Right cardiac atrium (tissue), 5 donors: ENCODE measurements at regions not wholly inside any gene's neighbourhood (a gene's known extent, or its start where the extent isn't known, plus 50 kb on each side); places are given as distances from the start of the nearest gene placed in this dataset.

ENCODE experiments used
- ATAC-seq, 2 donors: fragments of 200-7000 bp; cut with Tn5 transposase; one replicate each; pipeline versions ENCODE4 v1.8.0 to v1.9.1; 2020; ENCODE audit warnings: moderate library complexity in 2 of 2, mild to moderate bottlenecking in 1 of 2
- DNase-seq, 3 donors: peaks; one replicate each; pipeline ENCODE4 v3.0.0-alpha.2; 2020
- H3K27ac ChIP-seq: one replicate; pipeline ENCODE4 v1.5.1; 2013; ENCODE audit warnings: mild to moderate bottlenecking, low read length, control low read depth, moderate library complexity
- H3K27me3 ChIP-seq: one replicate; pipeline ENCODE4 v1.6.1; 2013; ENCODE audit not compliant: control insufficient read depth, insufficient read depth
- H3K4me1 ChIP-seq: one replicate; pipeline ENCODE4 v1.6.1; 2013; ENCODE audit warnings: low read length; ENCODE audit not compliant: control insufficient read depth, insufficient read depth
- H3K4me3 ChIP-seq: one replicate; pipeline ENCODE4 v1.5.1; 2013; ENCODE audit warnings: low read length, control low read depth
- H3K9me3 ChIP-seq: one replicate; pipeline ENCODE4 v1.6.1; 2013; ENCODE audit warnings: low read length; ENCODE audit not compliant: control insufficient read depth
- WGBS: extraction: QIAGEN DNeasy Blood & Tissue Kit; methylation state at CpG from one replicate; pipeline ENCODE4 v1.1.7; 2013; 5-methylcytosine and 5-hydroxymethylcytosine counted together
- intact Hi-C, 4 donors: fragments of 100-400 bp; cut with DNase I; formaldehyde crosslinking; loops; one replicate each; pipeline versions ENCODE4 v1.11.0 to v1.14.0; 2022 to 2023
- donor health status: healthy with polysubstance abuse.
- donor health status: DM: no; HTN: yes; CAD: no.
- donor health status: DM: no; HTN: no; CAD: no.
- donor health status: DM: no; HTN: yes; CAD: no; lungs with severe emphysema.
- donor health status: DM: yes; HTN: yes; CAD: no.

- peaks cover 3% of the 10 kb centered on the region for H3K9me3 ChIP-seq
- 69% methylated on average over 2 of the region's 2 CpGs for WGBS
- intact Hi-C loops: no loop called here
Measured at GRCh38 chr5:92471861-92472260, 1088.7 kb upstream of the ARRDC3 start.

GRCh38 chr5:92470770-92471169, 1087.7 kb upstream of the ARRDC3 start:
- H3K9me3 ChIP-seq: peaks cover 3% of the 10 kb centered on the region
- H3K4me1 ChIP-seq: no peaks in the 10 kb centered on the region
- H3K27ac ChIP-seq: no peak overlapping the region
- no peaks in the 10 kb centered on the region for H3K27me3 ChIP-seq
- DNase-seq (no peak), ATAC-seq (no peak)
- intact Hi-C loops: no loop called here
- no peak overlapping the region for H3K4me3 ChIP-seq

More at GRCh38 chr5:92471861-92472260, 1088.7 kb upstream of the ARRDC3 start:
- DNase-seq: no peak
- Histone ChIP-seq H3K4me3 (no peak overlapping the region), H3K27me3 (no peaks in the 10 kb centered on the region), H3K4me1 (no peaks in the 10 kb centered on the region), H3K27ac (no peak overlapping the region)
- no peak for ATAC-seq

- 66% methylated on average over 4 of the region's 4 CpGs for WGBS
- intact Hi-C loops: no loop called here
- no peak for ATAC-seq
Measured at GRCh38 chr5:92468295-92468694, 1085.2 kb upstream of the ARRDC3 start.

GRCh38 chr5:92467695-92468094, 1084.6 kb upstream of the ARRDC3 start:
- no peak for DNase-seq
- Histone ChIP-seq H3K27ac (no peak overlapping the region), H3K27me3 (no peaks in the 10 kb centered on the region), H3K4me1 (no peaks in the 10 kb centered on the region), H3K4me3 (no peak overlapping the region), H3K9me3 (no peaks in the 10 kb centered on the region)
- intact Hi-C loops: no loop called here
- 75% methylated on average over 3 of the region's 3 CpGs for WGBS
- ATAC-seq: no peak

More at GRCh38 chr5:92468295-92468694, 1085.2 kb upstream of the ARRDC3 start:
- H3K27ac ChIP-seq: no peak overlapping the region
- no peak overlapping the region for H3K4me3 ChIP-seq
- DNase-seq: no peak
- no peaks in the 10 kb centered on the region for H3K4me1 ChIP-seq
- no peaks in the 10 kb centered on the region for H3K9me3 ChIP-seq
- no peaks in the 10 kb centered on the region for H3K27me3 ChIP-seq

- Histone ChIP-seq H3K9me3 (no peaks in the 10 kb centered on the region), H3K27ac (no peak overlapping the region), H3K27me3 (no peaks in the 10 kb centered on the region), H3K4me1 (no peaks in the 10 kb centered on the region), H3K4me3 (no peak overlapping the region)
- ATAC-seq (no peak), DNase-seq (no peak)
- WGBS: 60% methylated on average over 2 of the region's 2 CpGs
- intact Hi-C loops: no loop called here
Measured at GRCh38 chr5:92460505-92460904, 1077.4 kb upstream of the ARRDC3 start.

GRCh38 chr5:92459654-92460053, 1076.5 kb upstream of the ARRDC3 start:
- ATAC-seq (no peak), DNase-seq (no peak)
- no peaks in the 10 kb centered on the region for H3K27me3 ChIP-seq
- no peak overlapping the region for H3K4me3 ChIP-seq
- no peaks in the 10 kb centered on the region for H3K4me1 ChIP-seq
- 89% methylated on average over 1 of the region's 1 CpG for WGBS
- H3K27ac ChIP-seq: no peak overlapping the region
- intact Hi-C loops: no loop called here
- H3K9me3 ChIP-seq: no peaks in the 10 kb centered on the region

- H3K4me3 ChIP-seq: no peak overlapping the region
- H3K27ac ChIP-seq: no peak overlapping the region
- no peaks in the 10 kb centered on the region for H3K9me3 ChIP-seq
- H3K4me1 ChIP-seq: no peaks in the 10 kb centered on the region
- no peaks in the 10 kb centered on the region for H3K27me3 ChIP-seq
- intact Hi-C loops: no loop called here
- ATAC-seq: no peak
- 68% methylated on average over 3 of the region's 3 CpGs for WGBS
- no peak for DNase-seq
Measured at GRCh38 chr5:92455011-92455410, 1071.9 kb upstream of the ARRDC3 start.

- Histone ChIP-seq H3K9me3 (no peaks in the 10 kb centered on the region), H3K4me3 (no peak overlapping the region), H3K4me1 (no peaks in the 10 kb centered on the region), H3K27me3 (no peaks in the 10 kb centered on the region), H3K27ac (no peak overlapping the region)
- DNase-seq (no peak), ATAC-seq (no peak)
- intact Hi-C loops: no loop called here
- 82% methylated on average over 2 of the region's 2 CpGs for WGBS
Measured at GRCh38 chr5:92444888-92445287, 1061.8 kb upstream of the ARRDC3 start.

GRCh38 chr5:92435781-92436180, 1052.7 kb upstream of the ARRDC3 start:
- no peaks in the 10 kb centered on the region for H3K4me1 ChIP-seq
- intact Hi-C loops: no loop called here
- H3K27ac ChIP-seq: no peak overlapping the region
- DNase-seq (no peak), ATAC-seq (no peak)
- H3K9me3 ChIP-seq: no peaks in the 10 kb centered on the region
- no peak overlapping the region for H3K4me3 ChIP-seq
- no peaks in the 10 kb centered on the region for H3K27me3 ChIP-seq
- 88% methylated on average over 3 of the region's 3 CpGs for WGBS

GRCh38 chr5:92429646-92430045, 1046.5 kb upstream of the ARRDC3 start:
- Histone ChIP-seq H3K27ac (no peak overlapping the region), H3K9me3 (no peaks in the 10 kb centered on the region), H3K4me3 (no peak overlapping the region), H3K4me1 (no peaks in the 10 kb centered on the region), H3K27me3 (no peaks in the 10 kb centered on the region)
- intact Hi-C loops: no loop called here
- no peak for DNase-seq
- ATAC-seq: no peak
- WGBS: 73% methylated on average over 3 of the region's 3 CpGs

GRCh38 chr5:92428415-92428814, 1045.3 kb upstream of the ARRDC3 start:
- H3K4me3 ChIP-seq: no peak overlapping the region
- H3K27ac ChIP-seq: no peak overlapping the region
- H3K27me3 ChIP-seq: no peaks in the 10 kb centered on the region
- no peaks in the 10 kb centered on the region for H3K9me3 ChIP-seq
- ATAC-seq: no peak
- DNase-seq: no peak
- intact Hi-C loops: no loop called here
- WGBS: 76% methylated on average over 4 of the region's 4 CpGs
- H3K4me1 ChIP-seq: no peaks in the 10 kb centered on the region

- H3K4me1 ChIP-seq: no peaks in the 10 kb centered on the region
- no peak overlapping the region for H3K27ac ChIP-seq
- no peak overlapping the region for H3K4me3 ChIP-seq
- no peak for DNase-seq
- no peak for ATAC-seq
- H3K27me3 ChIP-seq: no peaks in the 10 kb centered on the region
- 60% methylated on average over 1 of the region's 1 CpG for WGBS
- intact Hi-C loops: no loop called here
- no peaks in the 10 kb centered on the region for H3K9me3 ChIP-seq
Measured at GRCh38 chr5:92424785-92425426, 1041.8 kb upstream of the ARRDC3 start.
